Activated CD4-positive, alpha-beta T cell treated with anti-CD3 and anti-CD28 coated beads, Interleukin-10, Interleukin-2, amounts not matched to agents 100 ng/mL and 50 ng/mL, durations not matched to agents 16 hours and 8 hours (primary cell): ENCODE measurements at regions not wholly inside any gene's neighbourhood (a gene's known extent, or its start where the extent isn't known, plus 50 kb on each side); places are given as distances from the start of the nearest gene placed in this dataset.
A peak's percentile ranks its signal among the peaks of the same experiment; 100 is the strongest.
"Not testable (repeated sequence)": the region's sequence is repeated elsewhere in the genome, so short reads cannot be mapped to it uniquely, and the experiment has no call there.

Experiments
- DNase-seq: peaks from one replicate; pipeline ENCODE4 v3.0.0-alpha.2; 2020

DNA sequence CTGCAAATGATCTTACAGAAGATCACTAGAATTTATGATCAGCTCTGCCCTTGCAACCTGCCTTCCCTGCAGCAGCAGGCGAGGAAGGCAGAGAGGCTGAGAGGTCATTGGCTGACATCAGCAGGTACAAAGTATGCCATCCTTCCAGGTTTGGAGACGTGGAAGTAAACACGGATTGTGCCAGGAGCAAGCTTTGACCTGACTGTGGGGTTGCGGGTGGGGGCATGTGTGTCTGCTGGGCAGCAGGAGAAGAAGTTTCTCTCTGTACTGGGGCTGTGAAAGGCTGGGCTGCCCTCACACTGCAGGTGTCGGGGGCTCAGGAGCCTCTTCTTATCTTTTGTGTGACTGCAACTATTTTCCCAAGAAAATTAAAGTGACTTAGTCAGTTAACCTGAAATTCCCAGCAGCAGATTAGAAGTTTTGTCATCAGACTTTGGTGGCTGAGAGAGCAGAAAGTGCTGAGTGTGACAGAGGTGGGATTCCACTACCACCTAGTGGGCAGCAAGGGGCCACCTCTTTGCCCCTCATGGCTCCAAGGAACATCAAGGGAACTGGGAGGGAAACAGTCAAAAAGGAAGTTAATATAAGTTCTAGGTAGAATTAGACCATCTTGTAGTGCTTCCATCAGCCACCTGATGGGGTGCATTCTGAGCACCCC lies 565.9 kb downstream of the ETS1 start:
- no peak for DNase-seq

DNA sequence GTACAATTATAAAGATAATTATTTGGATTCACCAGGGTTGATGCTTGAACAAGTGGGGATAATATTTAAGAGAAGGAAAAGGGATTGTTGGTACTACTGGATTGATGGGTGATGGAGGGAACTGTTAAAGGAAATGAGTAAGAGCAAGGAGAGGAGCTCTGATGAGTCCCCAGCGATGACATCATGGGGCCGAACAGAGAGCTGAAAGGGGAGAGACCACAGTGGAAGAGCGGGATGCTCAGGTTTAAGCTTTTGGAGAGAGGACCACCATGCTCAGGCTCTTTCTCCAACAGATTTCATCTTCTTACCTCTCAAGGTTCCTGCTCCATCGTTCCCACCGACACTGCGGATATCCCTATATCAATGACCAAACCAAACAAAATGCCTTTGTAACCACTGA lies 568.7 kb downstream of the ETS1 start:
- DNase-seq = no peak

DNA sequence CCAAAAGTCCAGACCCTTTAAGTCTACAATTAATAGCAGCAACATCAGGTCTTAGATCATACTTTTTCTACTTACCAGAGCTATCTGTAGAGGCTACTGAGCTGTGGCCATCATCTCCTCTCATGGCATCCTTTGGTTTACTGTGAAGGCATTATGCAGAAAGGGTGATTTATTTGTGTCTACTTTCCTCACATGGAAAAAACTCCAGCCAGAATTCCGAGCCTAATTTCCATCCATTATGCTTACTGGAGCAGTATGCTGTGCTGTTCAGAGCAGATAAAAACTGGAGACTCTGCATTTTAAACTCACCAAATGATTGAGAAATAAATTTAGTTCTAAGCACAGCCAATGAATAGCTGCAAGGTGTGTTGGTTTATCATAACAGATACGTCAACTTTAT lies 581.8 kb downstream of the ETS1 start:
- DNase-seq = no peak

DNA sequence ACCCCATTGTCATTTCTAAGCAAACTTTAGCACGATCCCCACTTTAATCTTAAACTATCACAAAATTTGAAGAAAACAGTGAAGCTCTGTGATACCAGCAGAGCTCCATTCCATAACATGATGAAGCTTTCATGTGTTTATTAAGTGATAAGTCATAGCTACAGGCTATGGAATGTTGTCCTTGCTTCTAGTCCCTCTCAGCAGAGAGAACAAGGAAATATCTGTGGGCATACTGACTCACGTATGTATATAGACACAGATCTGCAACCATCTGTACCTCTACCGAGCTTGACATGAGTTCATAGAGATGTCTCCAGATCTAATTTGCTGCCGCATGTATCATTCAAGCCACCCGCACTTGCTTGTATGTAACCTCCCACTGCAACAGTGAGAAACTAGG lies 588.9 kb downstream of the ETS1 start:
- DNase-seq = no peak

DNA sequence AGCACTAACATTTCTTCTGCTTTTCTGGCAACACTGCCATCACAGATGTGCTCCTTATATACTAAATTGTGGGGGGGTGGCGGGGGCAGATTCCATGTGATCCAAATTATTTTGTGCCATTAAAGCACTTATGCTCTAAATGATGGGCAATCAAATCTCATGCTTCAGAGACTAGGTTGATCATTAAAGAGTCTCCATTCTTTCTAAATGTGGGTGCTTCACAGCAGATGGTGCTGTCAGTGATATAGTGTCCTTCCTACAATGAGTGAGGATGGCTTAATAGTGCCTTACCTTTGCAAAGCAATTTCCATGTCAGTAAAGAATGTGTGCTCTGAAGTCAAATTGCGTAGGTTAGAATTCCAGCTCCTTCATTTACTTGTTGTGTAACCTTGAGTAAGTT lies 589.8 kb downstream of the ETS1 start:
- no peak for DNase-seq

DNA sequence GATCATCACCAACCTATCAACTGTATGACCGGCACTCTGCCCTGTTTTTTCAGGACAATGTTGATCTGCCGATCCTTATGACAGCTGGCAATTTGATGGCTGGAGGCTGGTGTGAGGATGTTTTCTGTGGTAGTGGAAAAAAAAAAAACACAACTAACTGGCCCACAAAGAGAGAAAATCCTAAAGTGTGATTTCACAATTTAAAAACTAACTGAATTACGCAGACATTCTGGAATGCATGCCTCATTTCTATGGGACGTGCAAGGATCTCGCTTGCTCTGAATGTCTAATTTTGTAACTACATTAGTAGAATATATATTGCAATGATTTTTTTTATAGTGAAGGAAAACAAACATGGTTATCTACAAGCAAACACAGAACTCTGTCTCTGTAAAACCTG lies 590.5 kb downstream of the ETS1 start:
- no peak for DNase-seq

DNA sequence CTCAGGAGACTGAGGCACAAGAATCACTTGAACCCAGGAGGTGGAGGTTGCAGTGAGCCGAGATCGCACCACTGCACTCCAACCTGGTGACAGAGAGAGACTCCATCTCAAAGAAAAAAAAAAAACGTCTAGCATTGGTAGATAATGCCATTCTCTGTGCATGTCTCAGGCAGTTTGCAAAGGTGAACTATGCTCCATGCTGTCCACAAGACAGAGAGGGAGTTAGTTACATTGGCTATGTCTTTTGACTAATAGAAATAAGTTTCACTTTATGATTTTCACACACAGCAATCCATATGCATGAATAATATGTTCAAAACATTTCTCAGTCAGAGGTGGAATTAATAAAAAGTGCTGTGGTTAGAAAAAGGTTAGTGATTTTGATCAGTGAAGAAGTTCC lies 591.4 kb downstream of the ETS1 start:
- no peak for DNase-seq

DNA sequence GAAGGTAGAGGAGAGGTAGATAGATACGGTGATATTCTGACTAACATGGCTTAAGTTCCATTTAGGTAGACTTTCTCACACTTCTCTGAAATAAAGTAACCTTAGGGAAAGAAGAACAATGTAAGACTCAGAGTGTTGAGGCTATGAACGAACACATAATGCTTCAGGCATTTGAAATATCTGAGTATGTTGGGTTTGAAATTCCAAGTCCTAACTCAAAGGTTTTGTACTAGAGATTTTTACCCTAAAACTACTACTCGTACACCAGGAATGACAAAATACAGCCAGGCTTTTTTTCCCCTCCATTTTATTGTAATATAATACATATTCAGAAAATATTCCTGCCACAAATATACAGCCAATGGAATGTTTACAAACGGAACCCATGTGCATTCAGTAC lies 592.6 kb downstream of the ETS1 start:
- no peak for DNase-seq

- DNase-seq = no peak
Measured at GRCh38 chr11:127993788-127994187, 593.6 kb downstream of the ETS1 start.

DNA sequence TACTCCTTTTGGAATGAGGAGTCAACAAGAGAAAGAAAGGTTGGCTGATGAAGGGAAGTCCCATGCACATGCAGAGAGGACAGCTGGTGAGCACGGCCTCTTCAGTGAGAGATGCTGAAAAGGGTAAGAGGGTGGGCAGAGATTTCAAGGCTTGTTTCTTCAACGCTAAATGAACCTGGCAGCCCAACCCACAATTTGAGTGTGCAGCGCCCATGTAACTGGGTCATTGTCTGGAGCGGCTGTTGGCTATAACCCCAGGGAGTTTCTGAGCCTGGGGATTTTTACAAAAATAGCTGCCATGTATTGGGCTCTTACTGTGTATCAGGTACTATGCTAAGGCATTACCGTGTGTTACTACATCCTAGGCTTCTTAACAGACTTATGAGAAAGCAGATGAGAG lies 594.1 kb downstream of the ETS1 start:
- no peak for DNase-seq

DNA sequence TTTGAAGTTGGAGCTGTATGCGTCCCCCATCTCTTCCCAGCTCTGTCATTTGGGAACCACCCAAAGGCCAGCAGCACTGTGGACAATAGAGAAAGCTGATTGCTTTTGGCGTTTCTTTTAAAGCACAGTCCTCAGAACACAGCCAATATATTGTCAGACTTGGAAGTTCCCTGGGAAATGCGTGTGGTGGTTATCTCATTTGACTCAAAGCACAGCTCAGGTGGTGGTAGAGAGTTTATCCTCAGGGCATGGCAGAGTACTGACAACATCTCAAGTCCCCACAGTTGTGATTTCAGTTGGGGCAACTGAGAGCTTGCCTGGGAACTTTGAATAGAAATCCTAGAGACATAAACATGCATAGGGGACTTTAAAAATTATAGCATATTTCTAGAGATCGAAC lies 601.3 kb downstream of the ETS1 start:
- DNase-seq = no peak

- no peak for DNase-seq
Measured at GRCh38 chr11:127972816-127973215, 614.5 kb downstream of the ETS1 start.

DNA sequence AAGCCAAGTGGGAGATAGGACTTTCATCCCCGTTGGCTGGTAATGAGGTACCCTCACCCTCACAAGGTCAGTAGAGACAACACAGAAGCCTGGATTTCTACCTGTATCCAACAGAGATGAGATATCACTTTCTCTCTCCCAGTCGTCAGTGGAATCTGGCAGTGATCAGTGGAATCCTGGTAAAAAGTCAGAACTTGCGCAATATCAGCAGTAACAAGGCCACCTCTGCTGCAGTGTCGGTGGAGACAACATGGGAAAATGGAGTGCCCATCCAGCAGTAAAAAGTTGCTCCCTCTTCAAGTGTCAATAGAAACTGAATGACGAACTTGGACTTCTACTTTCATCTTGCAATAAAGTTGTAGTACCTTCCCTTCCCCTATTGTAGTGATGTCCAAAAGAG lies 615.9 kb downstream of the ETS1 start:
- DNase-seq = no peak

- no peak for DNase-seq
Measured at GRCh38 chr11:127966821-127967220, 620.5 kb downstream of the ETS1 start.

DNA sequence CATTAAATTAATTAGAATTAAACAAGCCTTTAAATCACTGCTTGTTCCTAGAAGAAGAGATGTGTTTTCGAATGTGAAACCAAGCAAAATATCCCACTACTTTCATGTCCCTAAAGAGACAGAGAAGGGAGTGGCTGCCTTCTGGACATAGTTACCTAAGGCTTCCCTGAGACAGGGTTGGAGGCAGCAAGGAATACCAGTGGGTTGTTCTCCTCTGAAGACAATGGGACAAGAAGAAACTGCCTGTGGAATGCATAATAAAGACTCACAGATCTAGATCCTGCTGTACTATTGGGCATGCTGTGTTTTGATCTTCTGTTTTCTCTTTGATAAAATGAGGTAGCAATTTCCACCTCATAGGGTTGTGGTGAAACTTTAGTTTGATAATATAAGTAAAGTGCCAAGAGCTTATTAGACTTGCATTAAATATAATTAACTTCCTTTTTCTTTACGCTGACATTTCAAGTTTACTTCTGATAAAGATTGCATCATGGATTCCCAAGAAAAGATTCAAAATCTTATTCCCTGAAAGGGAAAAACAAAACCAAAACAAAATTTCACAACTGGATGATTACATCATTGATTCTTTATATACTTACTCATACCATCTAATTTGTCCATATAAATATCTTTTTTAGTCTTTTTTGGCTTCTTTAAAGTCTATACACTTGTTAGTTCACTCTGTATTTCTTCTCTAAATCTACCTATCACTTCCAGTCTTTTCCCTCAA lies 621.3 kb downstream of the ETS1 start:
- DNase-seq = no peak

GRCh38 chr11:127962416-127962815 lies 624.9 kb downstream of the ETS1 start:
- no peak for DNase-seq

- no peak for DNase-seq
Measured at GRCh38 chr11:127950162-127950561, 637.2 kb downstream of the ETS1 start.

- peak; percentile 66 for DNase-seq
Measured at GRCh38 chr11:127943763-127944162, 643.6 kb downstream of the ETS1 start.

- peak; percentile 33 for DNase-seq
Measured at GRCh38 chr11:127943152-127943551, 644.2 kb downstream of the ETS1 start.

GRCh38 chr11:127941554-127941953 lies 645.8 kb downstream of the ETS1 start:
- not testable (repeated sequence) for DNase-seq

- no peak for DNase-seq
Measured at GRCh38 chr11:127939000-127939399, 648.4 kb downstream of the ETS1 start.

DNA sequence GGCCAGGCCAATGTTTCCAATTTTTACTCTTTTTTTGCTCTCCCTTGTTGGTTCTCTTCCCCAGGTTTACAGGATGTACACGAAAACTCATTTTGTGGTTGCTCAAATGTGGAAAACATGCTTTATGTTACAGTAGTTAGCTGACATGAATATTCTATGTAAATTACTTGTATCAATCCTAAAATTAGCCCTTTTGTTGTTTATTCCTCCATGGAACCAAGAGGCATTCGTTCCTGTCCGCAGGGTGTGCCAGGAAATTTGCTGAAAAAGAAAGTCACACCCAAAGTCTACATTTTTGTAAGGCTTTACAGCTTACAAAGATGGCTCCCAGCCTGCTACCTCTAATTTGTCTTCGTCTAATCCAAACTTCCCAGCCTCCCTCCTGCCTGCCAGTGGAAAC lies 652.3 kb downstream of the ETS1 start:
- no peak for DNase-seq

GRCh38 chr11:127933961-127934360 lies 653.4 kb downstream of the ETS1 start:
- not testable (repeated sequence) for DNase-seq

GRCh38 chr11:127931803-127932202 lies 655.6 kb downstream of the ETS1 start:
- no peak for DNase-seq

DNA sequence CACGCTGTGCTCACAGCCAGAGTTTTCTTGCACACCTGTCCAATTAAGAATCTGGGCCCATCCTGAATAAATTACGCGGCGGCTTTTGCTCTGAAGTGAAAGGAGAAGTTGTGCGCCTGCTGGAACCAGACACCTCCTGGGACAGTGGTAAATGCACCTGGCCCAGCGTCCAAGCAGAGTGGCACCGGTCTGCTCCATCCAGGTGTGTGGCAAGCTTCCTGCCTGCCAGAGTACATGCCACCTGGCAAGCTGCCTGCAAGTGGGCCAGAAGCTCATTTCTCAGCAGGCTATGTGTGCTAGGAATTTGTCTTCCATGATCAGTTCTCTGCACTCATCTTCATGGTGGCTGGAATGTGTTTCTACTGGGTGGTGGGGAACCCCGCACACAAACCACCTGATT lies 660.6 kb downstream of the ETS1 start:
- DNase-seq = no peak
